IMR-90 (cell line): ENCODE measurements at regions not wholly inside any gene's neighbourhood (a gene's known extent, or its start where the extent isn't known, plus 50 kb on each side); places are given as distances from the start of the nearest gene placed in this dataset.

Source experiments
- ATAC-seq: fragments of 200-7000 bp; cut with Tn5 transposase; 2 replicates; pipeline ENCODE4 v1.9.1; 2020; ENCODE audit warnings: low read depth, mild to moderate bottlenecking, moderate library complexity
- BruUV-seq: library from RNA; stranded (reverse); fragments of 400-500 nt; replicated peaks from 2 replicates; lab custom pipeline; 2021; lab: Mats Ljungman, UMichigan
- CTCF ChIA-PET: fragments of 300-600 bp; formaldehyde crosslinking; extraction: SDS; loops from one replicate; lab custom pipeline; 2021; ENCODE audit warnings: antibody characterized with exemption; lab: Yijun Ruan, JAX
- POLR2A ChIA-PET: fragments of 300-600 bp; sonication (Branson Sonifier 250); formaldehyde crosslinking; loops from one replicate; lab custom pipeline; 2022; ENCODE audit warnings: antibody characterized with exemption; ENCODE audit not compliant: unreplicated experiment; lab: Charles Lee
- DNase-seq: peaks from one replicate; pipeline ENCODE4 v3.0.0; 2013
- H2AFZ ChIP-seq: replicated peaks from 2 replicates; pipeline ENCODE3; 2013; ENCODE audit warnings: low read length, mild to moderate bottlenecking; ENCODE audit not compliant: poor library complexity
- H2AK5ac ChIP-seq: 2 replicates; pipeline ENCODE4 v1.6.1; 2013; ENCODE audit warnings: low read depth, low read length, inconsistent platforms
- H2AK9ac ChIP-seq: replicated peaks from 2 replicates; pipeline ENCODE3; 2013; ENCODE audit warnings: mild to moderate bottlenecking, low read depth, low read length, moderate library complexity; ENCODE audit not compliant: poor library complexity
- H2BK120ac ChIP-seq: 2 replicates; pipeline ENCODE4 v1.6.1; 2013; ENCODE audit warnings: low read depth, low read length, inconsistent platforms
- H2BK15ac ChIP-seq: 3 replicates; pipeline ENCODE4 v1.6.1; 2013; ENCODE audit warnings: low read depth, low read length, inconsistent platforms
- H2BK20ac ChIP-seq: 2 replicates; pipeline ENCODE4 v1.6.1; 2013; ENCODE audit warnings: low read depth, mild to moderate bottlenecking, inconsistent platforms, low read length, moderate library complexity
- H2BK5ac ChIP-seq: 2 replicates; pipeline ENCODE4 v1.6.1; 2013; ENCODE audit warnings: mild to moderate bottlenecking, low read depth, low read length, inconsistent platforms; ENCODE audit not compliant: poor library complexity, severe bottlenecking
- H3K14ac ChIP-seq: replicated peaks from 2 replicates; pipeline ENCODE4 v1.6.1; 2013; ENCODE audit warnings: low read depth, low read length, inconsistent platforms
- H3K18ac ChIP-seq: 2 replicates; pipeline ENCODE4 v1.6.1; 2013; ENCODE audit warnings: low read depth, low read length, control low read depth
- H3K23ac ChIP-seq: 2 replicates; pipeline ENCODE4 v1.6.1; 2013; ENCODE audit warnings: low read depth, low read length, inconsistent platforms
- H3K27ac ChIP-seq: 2 replicates; pipeline ENCODE4 v1.5.1; 2013; ENCODE audit warnings: mild to moderate bottlenecking, control low read depth, low read length; ENCODE audit not compliant: insufficient read depth
- H3K27me3 ChIP-seq: 2 replicates; pipeline ENCODE4 v1.6.1; 2013; ENCODE audit warnings: low read length; ENCODE audit not compliant: control insufficient read depth, insufficient read depth
- H3K36me3 ChIP-seq: 2 replicates; pipeline ENCODE4 v1.6.1; 2013; ENCODE audit warnings: low read length, mixed read lengths; ENCODE audit not compliant: control insufficient read depth, insufficient read depth
- H3K4ac ChIP-seq: 2 replicates; pipeline ENCODE4 v1.6.1; 2013; ENCODE audit warnings: low read depth, low read length, inconsistent platforms
- H3K4me1 ChIP-seq: 2 replicates; pipeline ENCODE4 v1.6.1; 2013; ENCODE audit warnings: low read length, mixed read lengths; ENCODE audit not compliant: control insufficient read depth, insufficient read depth
- H3K4me2 ChIP-seq: 2 replicates; pipeline ENCODE4 v1.6.1; 2013; ENCODE audit warnings: low read depth, mild to moderate bottlenecking, control low read depth, low read length, moderate library complexity
- H3K4me3 ChIP-seq: 2 replicates; pipeline ENCODE4 v1.5.1; 2013; ENCODE audit warnings: low read depth, mild to moderate bottlenecking, control low read depth, low read length, moderate library complexity; ENCODE audit not compliant: insufficient read depth
- H3K56ac ChIP-seq: 2 replicates; pipeline ENCODE4 v1.6.1; 2013; ENCODE audit warnings: low read length, inconsistent platforms; ENCODE audit not compliant: insufficient read depth; ENCODE audit errors: extremely low read depth
- H3K79me1 ChIP-seq, 2 experiments: 2 replicates each; pipeline ENCODE4 v1.6.1; 2013; ENCODE audit warnings: low read length in 2 of 2, inconsistent platforms in 1 of 2, low read depth in 1 of 2
- H3K9ac ChIP-seq: 2 replicates; pipeline ENCODE4 v1.6.1; 2013; ENCODE audit warnings: low read depth, low read length, control low read depth
- H3K9me1 ChIP-seq: 2 replicates; pipeline ENCODE4 v1.6.1; 2013; ENCODE audit warnings: low read length, inconsistent platforms; ENCODE audit not compliant: insufficient read depth
- H3K9me3 ChIP-seq: 2 replicates; pipeline ENCODE4 v1.6.1; 2013; ENCODE audit warnings: low read length; ENCODE audit not compliant: control insufficient read depth, insufficient read depth
- H4K20me1 ChIP-seq: 2 replicates; pipeline ENCODE4 v1.6.1; 2013; ENCODE audit warnings: low read length, inconsistent platforms; ENCODE audit not compliant: insufficient read depth
- H4K5ac ChIP-seq: 2 replicates; pipeline ENCODE4 v1.6.1; 2013; ENCODE audit warnings: mild to moderate bottlenecking, low read depth, low read length, control low read depth
- H4K8ac ChIP-seq, 2 experiments: 2 replicates each; pipeline ENCODE4 v1.6.1; 2013; ENCODE audit warnings: low read depth in 2 of 2, low read length in 2 of 2, control low read depth in 1 of 2, inconsistent platforms in 1 of 2
- H4K91ac ChIP-seq: 2 replicates; pipeline ENCODE4 v1.6.1; 2013; ENCODE audit warnings: low read depth, low read length, inconsistent platforms; ENCODE audit not compliant: insufficient read depth
- BHLHE40 ChIP-seq: fragments of 150-350 bp; IDR thresholded peaks from 2 replicates; pipeline ENCODE4 v1.6.1; 2016; ENCODE audit warnings: mild to moderate bottlenecking, low read depth, low read length
- CEBPB ChIP-seq: IDR thresholded peaks from 2 replicates; pipeline ENCODE4 v1.6.1; 2012; ENCODE audit warnings: low read depth, low read length, improper control_type of control experiment
- CHD1 ChIP-seq: IDR thresholded peaks from 2 replicates; pipeline ENCODE4 v1.6.1; 2012; ENCODE audit warnings: low read depth, low read length, improper control_type of control experiment
- FOS ChIP-seq: fragments of 150-350 bp; IDR thresholded peaks from 2 replicates; pipeline ENCODE4 v1.6.1; 2016; ENCODE audit warnings: low read depth, low read length
- MAFK ChIP-seq: IDR thresholded peaks from 2 replicates; pipeline ENCODE4 v1.6.1; 2012; ENCODE audit warnings: low read depth, low read length, improper control_type of control experiment
- MAZ ChIP-seq: IDR thresholded peaks from 2 replicates; pipeline ENCODE4 v1.6.1; 2012; ENCODE audit warnings: low read depth, mild to moderate bottlenecking, low read length, improper control_type of control experiment, moderate library complexity, borderline replicate concordance
- MXI1 ChIP-seq: IDR thresholded peaks from 2 replicates; pipeline ENCODE4 v1.6.1; 2012; ENCODE audit warnings: low read depth, mild to moderate bottlenecking, low read length, moderate library complexity, borderline replicate concordance
- NFE2L2 ChIP-seq: fragments of 150-350 bp; IDR thresholded peaks from 2 replicates; pipeline ENCODE4 v1.6.1; 2016; ENCODE audit warnings: low read depth, mild to moderate bottlenecking, low read length
- RAD21 ChIP-seq: IDR thresholded peaks from 2 replicates; pipeline ENCODE4 v1.6.1; 2012; ENCODE audit warnings: low read length, improper control_type of control experiment
- RCOR1 ChIP-seq: IDR thresholded peaks from 2 replicates; pipeline ENCODE4 v1.6.1; 2012; ENCODE audit warnings: mild to moderate bottlenecking, low read length, improper control_type of control experiment; ENCODE audit not compliant: insufficient replicate concordance
- RFX5 ChIP-seq: IDR thresholded peaks from 2 replicates; pipeline ENCODE4 v1.8.0; 2012; ENCODE audit warnings: low read depth, mild to moderate bottlenecking, low read length, moderate library complexity
- SMC3 ChIP-seq: fragments of 150-350 bp; IDR thresholded peaks from 2 replicates; pipeline ENCODE4 v1.6.1; 2016; ENCODE audit warnings: low read depth, mild to moderate bottlenecking, antibody characterized with exemption, low read length, moderate library complexity
- WGBS, 2 experiments: methylation state at CpG; one replicate each; pipeline versions ENCODE4 v1.1.5 to v1.1.7; 2013; ENCODE audit warnings: missing lambda C conversion rate in 2 of 2; ENCODE audit not compliant: insufficient read length in 1 of 2; ENCODE audit errors: extremely low coverage in 2 of 2; 5-methylcytosine and 5-hydroxymethylcytosine counted together
- dilution Hi-C: fragments of 300-500 bp; cut with HindIII; formaldehyde crosslinking; loops from one replicate; pipeline ENCODE4 v1.14.3; 2018; ENCODE audit warnings: low sequenced_read_pairs; ENCODE audit not compliant: unreplicated experiment
- in situ Hi-C: fragments of 300-500 bp; cut with MboI; formaldehyde crosslinking; loops from 3 replicates; pipeline ENCODE4 v1.14.3; 2019; ENCODE audit warnings: low sequenced_read_pairs, inconsistent platforms, mixed read lengths
- intact Hi-C: fragments of 100-400 bp; cut with micrococcal nuclease; formaldehyde crosslinking; loops from 2 replicates; pipeline ENCODE4 v1.10.0; 2022
- TF ChIP-seq, protein P1 (sequence below): conservative IDR thresholded peaks from 2 replicates; pipeline ENCODE4 v1.5.1; 2012; ENCODE audit warnings: mild to moderate bottlenecking, low read depth, low read length, improper control_type of control experiment
- TF ChIP-seq, protein P2 (sequence below): fragments of 150-350 bp; IDR thresholded peaks from 2 replicates; pipeline ENCODE4 v1.6.1; 2017; ENCODE audit warnings: mild to moderate bottlenecking, antibody characterized with exemption, low read length, low read depth

DNA sequence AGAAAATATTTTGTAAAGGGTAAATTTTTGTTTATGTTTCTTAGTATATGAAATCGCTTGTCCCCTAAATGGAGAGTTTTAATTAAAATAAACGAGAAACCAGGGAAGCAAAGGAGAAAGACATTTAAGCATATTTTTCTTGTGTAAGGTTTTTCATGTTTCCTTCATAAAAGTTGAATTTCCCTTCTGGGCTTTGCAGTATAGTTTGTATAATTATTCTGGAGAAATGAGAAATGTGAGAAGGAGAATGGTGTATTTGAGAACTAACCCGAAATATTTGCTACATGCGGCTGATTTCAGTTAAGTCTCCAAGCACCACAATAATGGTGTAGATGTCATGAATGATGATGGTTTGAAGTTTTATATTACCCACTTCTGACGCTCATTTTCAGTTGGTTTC, 307.7 kb upstream of the SEL1L start:
- Histone ChIP-seq H2AFZ (no peak overlapping the region), H3K18ac (no peak overlapping the region), H4K5ac (no peak overlapping the region), H2BK5ac (no peak overlapping the region), H4K91ac (no peak overlapping the region), H2AK5ac (no peak overlapping the region), H3K4me3 (no peak overlapping the region), H4K20me1 (no peaks in the 10 kb centered on the region), H3K9ac (no peak overlapping the region), H3K4me2 (no peak overlapping the region), H3K36me3 (no peaks in the 10 kb centered on the region), H2BK120ac (no peak overlapping the region), H3K56ac (no peak overlapping the region), H3K79me1 (no peaks in the 10 kb centered on the region), H3K23ac (no peak overlapping the region), H3K14ac (no peak overlapping the region), H2BK20ac (no peak overlapping the region), H3K27me3 (no peaks in the 10 kb centered on the region), H2BK15ac (no peak overlapping the region), H2AK9ac (no peak overlapping the region), H4K8ac (no peak overlapping the region), H3K27ac (no peak overlapping the region), H3K9me1 (no peaks in the 10 kb centered on the region), H3K4ac (no peak overlapping the region), H3K9me3 (peaks cover 20% of the 10 kb centered on the region), H3K4me1 (no peaks in the 10 kb centered on the region)
- in situ Hi-C loops, result no loop called here
- intact Hi-C loops, result no loop called here
- CTCF ChIA-PET, result no interaction called here
- dilution Hi-C loops, result no loop called here
- WGBS, 2 experiments, result no CpG with 5 or more reads among the region's 5 CpGs
- POLR2A ChIA-PET, result no interaction called here
- DNase-seq, result no peak
- TF ChIP-seq SMC3 (no peak), FOS (no peak), MAFK (no peak), MAZ (no peak), CEBPB (no peak), CHD1 (no peak), MXI1 (no peak), RFX5 (no peak), RAD21 (no peak), RCOR1 (no peak), BHLHE40 (no peak), NFE2L2 (no peak)
- TF ChIP-seq, protein P1, sequence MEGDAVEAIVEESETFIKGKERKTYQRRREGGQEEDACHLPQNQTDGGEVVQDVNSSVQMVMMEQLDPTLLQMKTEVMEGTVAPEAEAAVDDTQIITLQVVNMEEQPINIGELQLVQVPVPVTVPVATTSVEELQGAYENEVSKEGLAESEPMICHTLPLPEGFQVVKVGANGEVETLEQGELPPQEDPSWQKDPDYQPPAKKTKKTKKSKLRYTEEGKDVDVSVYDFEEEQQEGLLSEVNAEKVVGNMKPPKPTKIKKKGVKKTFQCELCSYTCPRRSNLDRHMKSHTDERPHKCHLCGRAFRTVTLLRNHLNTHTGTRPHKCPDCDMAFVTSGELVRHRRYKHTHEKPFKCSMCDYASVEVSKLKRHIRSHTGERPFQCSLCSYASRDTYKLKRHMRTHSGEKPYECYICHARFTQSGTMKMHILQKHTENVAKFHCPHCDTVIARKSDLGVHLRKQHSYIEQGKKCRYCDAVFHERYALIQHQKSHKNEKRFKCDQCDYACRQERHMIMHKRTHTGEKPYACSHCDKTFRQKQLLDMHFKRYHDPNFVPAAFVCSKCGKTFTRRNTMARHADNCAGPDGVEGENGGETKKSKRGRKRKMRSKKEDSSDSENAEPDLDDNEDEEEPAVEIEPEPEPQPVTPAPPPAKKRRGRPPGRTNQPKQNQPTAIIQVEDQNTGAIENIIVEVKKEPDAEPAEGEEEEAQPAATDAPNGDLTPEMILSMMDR, result no peak
- TF ChIP-seq, protein P2, sequence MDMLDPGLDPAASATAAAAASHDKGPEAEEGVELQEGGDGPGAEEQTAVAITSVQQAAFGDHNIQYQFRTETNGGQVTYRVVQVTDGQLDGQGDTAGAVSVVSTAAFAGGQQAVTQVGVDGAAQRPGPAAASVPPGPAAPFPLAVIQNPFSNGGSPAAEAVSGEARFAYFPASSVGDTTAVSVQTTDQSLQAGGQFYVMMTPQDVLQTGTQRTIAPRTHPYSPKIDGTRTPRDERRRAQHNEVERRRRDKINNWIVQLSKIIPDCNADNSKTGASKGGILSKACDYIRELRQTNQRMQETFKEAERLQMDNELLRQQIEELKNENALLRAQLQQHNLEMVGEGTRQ, result no peak
- BruUV-seq, result no TSS peak
- ATAC-seq, result no peak
